PFSK-1 (cell line): ENCODE measurements at regions not wholly inside any gene's neighbourhood (a gene's known extent, or its start where the extent isn't known, plus 50 kb on each side); places are given as distances from the start of the nearest gene placed in this dataset.

Experiments
- POLR2AphosphoS5 ChIP-seq: IDR thresholded peaks from 2 replicates; pipeline ENCODE4 v1.6.1; 2012; ENCODE audit warnings: low read depth, mild to moderate bottlenecking, control low read depth, low read length, moderate library complexity
- REST ChIP-seq, 2 experiments: IDR thresholded peaks; 2 replicates each; pipeline versions ENCODE4 v1.6.1 to v1.8.0; 2011 to 2012; ENCODE audit warnings: low read depth in 2 of 2, low read length in 2 of 2, control low read depth in 1 of 2, inconsistent platforms in 1 of 2, mild to moderate bottlenecking in 1 of 2, moderate library complexity in 1 of 2; ENCODE audit not compliant: insufficient read depth in 1 of 2
- SIN3A ChIP-seq: IDR thresholded peaks from 2 replicates; pipeline ENCODE4 v1.6.1; 2012; ENCODE audit warnings: mild to moderate bottlenecking, low read length, moderate library complexity, borderline replicate concordance; ENCODE audit not compliant: insufficient read depth

DNA sequence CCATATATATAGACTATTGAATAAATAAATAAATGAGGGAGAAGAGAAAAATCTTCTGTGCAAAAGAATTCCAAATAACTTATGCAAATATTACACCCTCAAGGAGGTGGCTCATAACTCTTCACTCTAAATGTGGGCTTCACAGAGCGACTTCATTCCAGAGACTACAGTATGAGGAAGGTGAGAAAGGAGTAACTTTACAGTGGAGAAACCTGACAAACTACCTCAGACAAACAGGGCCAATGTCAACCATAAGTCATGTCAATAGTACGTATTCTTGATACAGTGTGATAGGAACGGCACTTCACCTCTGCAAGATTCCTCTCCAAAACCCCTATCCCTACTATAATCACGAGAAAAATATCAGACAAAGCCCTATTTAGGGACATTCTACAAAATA is 158.4 kb upstream of the NAMPT start:
- TF ChIP-seq SIN3A (no peak), REST (IDR thresholded peaks at IDR 0.05; ENCODE audit: insufficient read depth in 1 of 2, low read depth in 2 of 2, low read length in 2 of 2) (no peak), POLR2AphosphoS5 (no peak)
